ENCODE measurements at regions not wholly inside any gene's neighbourhood (a gene's known extent, or its start where the extent isn't known, plus 50 kb on each side); places are given as distances from the start of the nearest gene placed in this dataset.

- TF ChIP-seq CTCF (IDR thresholded peaks at IDR 0.05) = no peak
- H3K36me3 Mint-ChIP-seq (ENCODE audit: low read depth) = no peaks in the 10 kb centered on the region
- H3K27ac Mint-ChIP-seq = no peak overlapping the region
- no peaks in the 10 kb centered on the region for H3K27me3 Mint-ChIP-seq
- H3K4me3 Mint-ChIP-seq = no peak overlapping the region
- POLR2A ChIA-PET = no interaction called here
- intact Hi-C loops (cut with micrococcal nuclease) = no loop called here
- H3K4me1 Mint-ChIP-seq (ENCODE audit: low read depth) = no peaks in the 10 kb centered on the region
- no peaks in the 10 kb centered on the region for H3K9me3 Mint-ChIP-seq
- CTCF ChIA-PET = no interaction called here
- no peak for DNase-seq
- no peak for ATAC-seq
These were observed 298.7 kb downstream of the LRRIQ3 start for GRCh38 chr1:73899311-73899710.

- H3K36me3 Mint-ChIP-seq (ENCODE audit: low read depth) = no peaks in the 10 kb centered on the region
- H3K27me3 Mint-ChIP-seq = no peaks in the 10 kb centered on the region
- H3K4me1 Mint-ChIP-seq (ENCODE audit: low read depth) = no peaks in the 10 kb centered on the region
- ATAC-seq (no peak), DNase-seq (no peak)
- intact Hi-C loops (cut with micrococcal nuclease) = no loop called here
- CTCF ChIA-PET = no interaction called here
- POLR2A ChIA-PET = no interaction called here
- TF ChIP-seq CTCF (IDR thresholded peaks at IDR 0.05) = no peak
- no peak overlapping the region for H3K27ac Mint-ChIP-seq
- H3K4me3 Mint-ChIP-seq = no peak overlapping the region
- no peaks in the 10 kb centered on the region for H3K9me3 Mint-ChIP-seq
These were observed 299.4 kb downstream of the LRRIQ3 start for GRCh38 chr1:73898540-73898939.

GRCh38 chr1:73887412-73887811 is 310.6 kb downstream of the LRRIQ3 start:
- no peaks in the 10 kb centered on the region for H3K4me1 Mint-ChIP-seq (ENCODE audit: low read depth)
- no peak overlapping the region for H3K27ac Mint-ChIP-seq
- DNase-seq (no peak), ATAC-seq (no peak)
- TF ChIP-seq CTCF (IDR thresholded peaks at IDR 0.05) = no peak
- ChIA-PET POLR2A (no interaction called here), CTCF (no interaction called here)
- peaks cover 1% of the 10 kb centered on the region for H3K9me3 Mint-ChIP-seq
- intact Hi-C loops (cut with micrococcal nuclease) = no loop called here
- H3K36me3 Mint-ChIP-seq (ENCODE audit: low read depth) = no peaks in the 10 kb centered on the region
- H3K4me3 Mint-ChIP-seq = no peak overlapping the region
- H3K27me3 Mint-ChIP-seq = no peaks in the 10 kb centered on the region

- H3K27me3 Mint-ChIP-seq = no peaks in the 10 kb centered on the region
- no peak overlapping the region for H3K27ac Mint-ChIP-seq
- ATAC-seq = no peak
- DNase-seq = no peak
- ChIA-PET POLR2A (no interaction called here), CTCF (no interaction called here)
- intact Hi-C loops (cut with micrococcal nuclease) = no loop called here
- peaks cover 1% of the 10 kb centered on the region for H3K9me3 Mint-ChIP-seq
- H3K36me3 Mint-ChIP-seq (ENCODE audit: low read depth) = no peaks in the 10 kb centered on the region
- H3K4me1 Mint-ChIP-seq (ENCODE audit: low read depth) = no peaks in the 10 kb centered on the region
- TF ChIP-seq CTCF (IDR thresholded peaks at IDR 0.05) = no peak
- H3K4me3 Mint-ChIP-seq = no peak overlapping the region
These were observed 311.3 kb downstream of the LRRIQ3 start for GRCh38 chr1:73886716-73887115.

- H3K36me3 Mint-ChIP-seq (ENCODE audit: low read depth) = no peaks in the 10 kb centered on the region
These were observed 323.2 kb downstream of the LRRIQ3 start for GRCh38 chr1:73874806-73875205.

More at GRCh38 chr1:73874806-73875205, 323.2 kb downstream of the LRRIQ3 start:
- TF ChIP-seq CTCF (IDR thresholded peaks at IDR 0.05) = no peak
- H3K9me3 Mint-ChIP-seq = no peaks in the 10 kb centered on the region
- no peaks in the 10 kb centered on the region for H3K4me1 Mint-ChIP-seq (ENCODE audit: low read depth)
- no peak overlapping the region for H3K4me3 Mint-ChIP-seq
- ATAC-seq (no peak), DNase-seq (no peak)
- ChIA-PET POLR2A (no interaction called here), CTCF (interaction anchor here (0.8 kb wide), 1 partner anchor 18 kb away, joined by 3 read pairs; no protein-coding TSS in a partner anchor)
- H3K27me3 Mint-ChIP-seq = no peaks in the 10 kb centered on the region
- intact Hi-C loops (cut with micrococcal nuclease) = no loop called here
- H3K27ac Mint-ChIP-seq = no peak overlapping the region

Data from activated CD8-positive, alpha-beta T cell treated with anti-CD3 and anti-CD28 coated beads for 36 hours (primary cell).